ENCODE measurements at regions not wholly inside any gene's neighbourhood (a gene's known extent, or its start where the extent isn't known, plus 50 kb on each side); places are given as distances from the start of the nearest gene placed in this dataset.
"Not testable (repeated sequence)": the region's sequence is repeated elsewhere in the genome, so short reads cannot be mapped to it uniquely, and the experiment has no call there.

DNA sequence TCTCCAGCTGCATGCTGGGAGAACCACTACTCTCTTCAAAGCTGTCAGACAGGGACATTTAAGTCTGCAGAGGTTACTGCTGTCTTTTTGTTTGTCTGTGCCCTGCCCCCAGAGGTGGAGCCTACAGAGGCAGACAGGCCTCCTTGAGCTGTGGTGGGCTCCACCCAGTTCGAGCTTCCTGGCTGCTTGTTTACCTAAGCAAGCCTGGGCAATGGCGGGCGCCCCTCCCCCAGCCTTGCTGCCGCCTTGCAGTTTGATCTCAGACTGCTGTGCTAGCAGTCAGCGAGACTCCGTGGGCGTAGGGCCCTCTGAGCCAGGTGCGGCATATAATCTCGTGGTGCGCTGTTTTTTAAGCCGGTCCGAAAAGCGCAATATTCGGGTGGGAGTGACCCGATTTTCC lies 215.0 kb downstream of the STIM2 start:
- H3K4me3 ChIP-seq (ENCODE audit: low read depth in 1 of 2, low read length in 2 of 2); H3K9me3 ChIP-seq (ENCODE audit: low read length); H3K27me3 ChIP-seq (ENCODE audit: control insufficient read depth in 1 of 2, insufficient read depth in 2 of 2, low read length in 2 of 2): not testable (repeated sequence)

DNA sequence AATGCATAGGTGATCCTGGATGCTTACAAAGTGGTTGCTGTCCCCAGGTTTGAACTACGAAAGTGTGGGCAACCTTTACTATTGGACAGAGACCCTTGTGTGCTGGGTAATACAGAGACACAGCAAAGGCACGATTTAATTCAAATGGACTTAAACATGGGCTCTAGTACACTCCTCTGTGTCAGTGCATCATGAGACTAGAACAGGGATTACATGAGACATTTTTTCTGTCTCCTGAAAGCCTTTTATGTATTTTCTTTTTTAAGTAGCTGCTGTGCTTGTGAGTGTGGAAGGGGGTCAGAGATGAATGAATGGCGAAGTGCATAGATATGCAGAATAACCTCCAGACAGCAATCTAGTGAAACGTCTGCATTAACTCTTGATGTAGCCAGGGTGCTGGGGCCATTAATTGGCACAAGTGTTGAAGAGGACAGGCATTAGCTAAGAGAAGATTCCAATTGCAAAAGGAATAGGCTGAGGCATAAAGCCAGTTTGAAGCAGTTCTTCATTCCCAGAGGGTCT lies 218.4 kb downstream of the STIM2 start:
- no peaks in the 10 kb centered on the region for H3K27me3 ChIP-seq (ENCODE audit: control insufficient read depth in 1 of 2, insufficient read depth in 2 of 2, low read length in 2 of 2)
- H3K4me1 ChIP-seq (ENCODE audit: insufficient read depth, low read length): no peaks in the 10 kb centered on the region
- H3K9ac ChIP-seq (ENCODE audit: low read length): no peak overlapping the region
- no peak overlapping the region for H3K27ac ChIP-seq (ENCODE audit: low read depth, low read length)
- no peaks in the 10 kb centered on the region for H3K9me3 ChIP-seq (ENCODE audit: low read length)
- no peaks in the 10 kb centered on the region for H3K36me3 ChIP-seq (ENCODE audit: insufficient read depth, low read length)
- H3K4me3 ChIP-seq (ENCODE audit: low read depth in 1 of 2, low read length in 2 of 2): no peak overlapping the region

More for the DNA sequence above, 215.0 kb downstream of the STIM2 start:
- not testable (repeated sequence) for H3K4me1 ChIP-seq (ENCODE audit: insufficient read depth, low read length); H3K27ac ChIP-seq (ENCODE audit: low read depth, low read length); H3K9ac ChIP-seq (ENCODE audit: low read length); H3K36me3 ChIP-seq (ENCODE audit: insufficient read depth, low read length)

DNA sequence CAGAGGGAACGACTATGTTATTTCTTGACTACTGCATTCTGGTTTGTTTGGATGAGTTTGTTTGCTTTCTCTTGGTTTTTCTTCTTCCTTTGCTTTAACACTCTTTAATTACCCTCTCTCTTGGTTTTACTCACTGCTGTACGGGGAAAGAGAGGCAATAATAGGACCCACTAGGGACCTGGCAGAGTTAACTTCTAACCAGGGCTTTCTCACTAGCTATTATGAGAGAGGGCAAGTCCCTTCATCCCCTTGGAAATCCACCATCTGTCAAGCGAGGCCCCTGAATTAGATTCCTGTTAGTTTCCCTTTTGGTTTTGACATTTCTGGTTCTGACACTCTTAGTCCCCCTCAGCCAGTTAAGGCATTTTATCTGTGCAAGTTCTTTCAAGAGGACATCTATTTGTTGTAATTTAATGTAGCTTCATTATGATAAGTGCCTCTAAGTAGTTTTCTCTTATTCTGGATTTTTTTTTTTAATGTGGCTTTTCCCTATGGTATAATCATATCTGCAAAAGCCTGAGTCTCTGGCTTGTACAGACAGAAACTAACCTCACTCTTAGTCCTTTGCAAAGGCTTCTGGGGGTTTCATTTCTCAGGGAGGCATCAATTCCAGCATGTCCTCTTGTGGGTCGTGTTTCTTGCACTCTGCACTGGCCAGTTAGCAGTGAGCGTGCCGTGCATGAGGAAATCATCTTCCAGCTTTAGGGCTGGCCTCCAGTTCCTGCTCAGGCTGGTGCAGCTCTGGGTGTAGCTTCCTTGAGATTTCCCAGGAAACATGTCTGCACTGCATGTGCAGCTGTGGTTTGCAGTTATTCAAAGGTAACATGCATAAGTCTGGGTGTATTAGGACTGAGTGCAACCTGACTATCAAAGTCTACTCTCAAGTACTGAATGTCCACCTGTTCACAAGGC lies 221.3 kb downstream of the STIM2 start:
- Histone ChIP-seq H3K4me1 (ENCODE audit: insufficient read depth, low read length) (no peaks in the 10 kb centered on the region), H3K27me3 (ENCODE audit: control insufficient read depth in 1 of 2, insufficient read depth in 2 of 2, low read length in 2 of 2) (peaks cover 6 to 10% of the 10 kb centered on the region in 2 donors), H3K9ac (ENCODE audit: low read length) (no peak overlapping the region), H3K9me3 (ENCODE audit: low read length) (no peaks in the 10 kb centered on the region), H3K4me3 (ENCODE audit: low read depth in 1 of 2, low read length in 2 of 2) (no peak overlapping the region), H3K36me3 (ENCODE audit: insufficient read depth, low read length) (no peaks in the 10 kb centered on the region), H3K27ac (ENCODE audit: low read depth, low read length) (no peak overlapping the region)

DNA sequence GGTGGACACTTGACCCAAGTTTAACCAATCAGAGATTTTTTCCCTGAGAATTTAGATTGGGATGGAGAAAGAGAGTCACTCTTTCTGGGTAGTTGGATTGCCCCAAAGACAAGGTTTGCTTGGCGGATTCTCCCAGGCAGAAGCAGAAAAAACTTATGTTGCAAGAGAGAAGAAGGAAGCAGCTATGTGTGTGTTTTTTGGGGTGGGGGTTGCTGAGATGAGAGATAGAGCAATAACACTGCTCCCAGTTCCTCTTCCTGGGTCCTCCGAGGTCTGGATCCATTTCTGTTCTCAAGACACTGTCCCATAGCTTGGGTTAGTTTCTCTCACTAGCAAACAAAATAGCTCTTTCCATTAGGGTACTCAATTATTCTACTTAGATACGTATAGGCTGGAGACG lies 222.1 kb downstream of the STIM2 start:
- Histone ChIP-seq H3K9me3 (ENCODE audit: low read length) (no peaks in the 10 kb centered on the region), H3K4me3 (ENCODE audit: low read depth in 1 of 2, low read length in 2 of 2) (no peak overlapping the region), H3K27me3 (ENCODE audit: control insufficient read depth in 1 of 2, insufficient read depth in 2 of 2, low read length in 2 of 2) (peaks cover 6 to 10% of the 10 kb centered on the region in 2 donors), H3K4me1 (ENCODE audit: insufficient read depth, low read length) (no peaks in the 10 kb centered on the region), H3K9ac (ENCODE audit: low read length) (no peak overlapping the region), H3K36me3 (ENCODE audit: insufficient read depth, low read length) (no peaks in the 10 kb centered on the region), H3K27ac (ENCODE audit: low read depth, low read length) (no peak overlapping the region)

DNA sequence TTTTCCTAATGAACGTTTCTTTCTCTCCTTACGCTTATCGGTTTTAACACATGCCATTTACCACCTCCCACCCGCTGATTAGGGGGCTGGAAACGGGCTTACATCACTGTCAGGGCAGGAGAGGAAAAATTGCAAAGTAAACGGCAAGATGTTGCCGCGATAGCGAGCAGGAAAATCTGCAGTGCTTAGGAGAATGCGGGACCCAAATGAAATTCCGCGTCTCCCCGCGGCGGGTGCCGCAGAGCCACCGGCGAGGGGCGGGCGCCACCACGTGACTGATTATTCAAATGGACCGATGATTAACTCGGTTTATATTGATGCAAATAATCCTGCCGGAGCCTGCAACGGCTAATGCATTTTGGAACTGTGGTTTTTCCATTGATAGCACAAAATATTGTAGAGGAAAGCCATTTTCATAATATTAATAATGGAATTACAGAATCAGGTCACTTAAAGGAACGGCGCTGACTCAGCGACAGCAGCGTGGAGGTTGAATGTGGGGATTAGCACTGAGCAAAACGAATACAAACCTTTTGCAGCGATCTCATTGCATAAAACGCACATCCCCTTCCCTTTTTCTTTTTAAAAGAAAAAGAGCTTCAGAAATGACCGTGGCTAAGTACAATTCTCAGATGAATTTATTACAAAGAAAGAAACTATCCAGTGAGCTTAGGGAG lies 224.2 kb downstream of the STIM2 start:
- H3K9me3 ChIP-seq (ENCODE audit: low read length): no peaks in the 10 kb centered on the region
- H3K4me3 ChIP-seq (ENCODE audit: low read depth in 1 of 2, low read length in 2 of 2): peak overlapping the region in 1 of 2 donors; percentile 45
- no peak overlapping the region for H3K9ac ChIP-seq (ENCODE audit: low read length)
- no peak overlapping the region for H3K27ac ChIP-seq (ENCODE audit: low read depth, low read length)
- H3K4me1 ChIP-seq (ENCODE audit: insufficient read depth, low read length): no peaks in the 10 kb centered on the region
- no peaks in the 10 kb centered on the region for H3K36me3 ChIP-seq (ENCODE audit: insufficient read depth, low read length)
- H3K27me3 ChIP-seq (ENCODE audit: control insufficient read depth in 1 of 2, insufficient read depth in 2 of 2, low read length in 2 of 2): peaks cover 6 to 10% of the 10 kb centered on the region in 2 donors

DNA sequence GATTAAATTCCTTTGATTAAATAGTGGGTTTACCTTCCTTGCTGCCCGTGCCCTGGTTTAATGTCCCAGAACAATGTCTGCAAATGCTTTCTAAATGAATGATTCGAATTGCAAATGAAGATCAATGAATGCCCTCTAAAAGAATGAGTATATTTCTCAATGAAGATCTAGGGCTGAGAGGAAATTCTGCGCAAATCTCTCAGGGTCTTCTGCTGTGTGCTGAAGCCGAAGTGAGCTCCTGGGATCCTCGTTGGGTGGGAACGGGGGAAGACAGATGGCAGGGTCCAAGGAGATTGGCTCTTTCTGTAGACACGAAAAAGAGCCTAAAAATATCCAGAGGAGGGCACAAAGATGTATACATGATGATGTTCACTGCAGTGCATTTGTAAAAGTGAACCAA lies 224.8 kb downstream of the STIM2 start:
- H3K36me3 ChIP-seq (ENCODE audit: insufficient read depth, low read length): no peaks in the 10 kb centered on the region
- no peaks in the 10 kb centered on the region for H3K4me1 ChIP-seq (ENCODE audit: insufficient read depth, low read length)
- H3K27me3 ChIP-seq (ENCODE audit: control insufficient read depth in 1 of 2, insufficient read depth in 2 of 2, low read length in 2 of 2): peaks cover 6 to 10% of the 10 kb centered on the region in 2 donors
- H3K4me3 ChIP-seq (ENCODE audit: low read depth in 1 of 2, low read length in 2 of 2): no peak overlapping the region
- H3K9ac ChIP-seq (ENCODE audit: low read length): no peak overlapping the region
- no peak overlapping the region for H3K27ac ChIP-seq (ENCODE audit: low read depth, low read length)
- H3K9me3 ChIP-seq (ENCODE audit: low read length): no peaks in the 10 kb centered on the region

DNA sequence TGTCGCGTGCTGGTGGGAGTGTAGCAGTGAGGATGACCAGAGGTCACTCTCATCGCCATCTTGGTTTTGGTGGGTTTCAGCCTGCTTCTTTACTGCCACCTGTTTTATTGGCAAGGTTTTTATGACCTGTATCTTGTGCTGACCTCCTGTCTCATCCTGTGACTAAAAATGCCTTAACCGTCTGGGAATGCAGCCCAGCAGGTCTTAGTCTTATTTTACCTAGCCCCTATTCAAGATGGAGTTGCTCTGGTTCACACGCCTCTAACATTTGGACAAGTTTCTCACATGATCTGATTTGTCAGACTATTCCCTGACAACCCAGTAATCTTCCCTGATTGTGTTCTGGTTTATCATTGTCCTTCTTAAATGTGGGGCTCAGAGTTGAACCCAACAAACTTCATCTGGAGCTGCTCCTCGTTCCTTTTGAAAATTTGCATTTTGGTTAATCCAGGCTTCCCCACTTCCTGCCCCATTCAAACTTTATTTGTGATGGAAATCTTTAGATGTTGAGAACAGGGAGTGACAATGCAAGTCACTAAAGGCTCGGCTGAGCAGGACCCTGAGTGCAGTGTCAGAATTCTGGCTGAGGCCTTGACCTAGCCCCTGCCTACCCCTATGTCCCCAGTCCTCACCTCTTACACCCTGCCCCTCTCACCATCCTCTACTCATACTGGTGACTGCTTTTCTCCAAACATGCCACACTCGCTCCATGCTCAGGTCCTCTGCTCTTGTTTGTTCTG lies 226.8 kb downstream of the STIM2 start:
- Histone ChIP-seq H3K4me3 (ENCODE audit: low read depth in 1 of 2, low read length in 2 of 2) (no peak overlapping the region), H3K27me3 (ENCODE audit: control insufficient read depth in 1 of 2, insufficient read depth in 2 of 2, low read length in 2 of 2) (peaks cover 6 to 10% of the 10 kb centered on the region in 2 donors), H3K27ac (ENCODE audit: low read depth, low read length) (no peak overlapping the region), H3K9ac (ENCODE audit: low read length) (no peak overlapping the region), H3K9me3 (ENCODE audit: low read length) (no peaks in the 10 kb centered on the region), H3K36me3 (ENCODE audit: insufficient read depth, low read length) (no peaks in the 10 kb centered on the region), H3K4me1 (ENCODE audit: insufficient read depth, low read length) (no peaks in the 10 kb centered on the region)

DNA sequence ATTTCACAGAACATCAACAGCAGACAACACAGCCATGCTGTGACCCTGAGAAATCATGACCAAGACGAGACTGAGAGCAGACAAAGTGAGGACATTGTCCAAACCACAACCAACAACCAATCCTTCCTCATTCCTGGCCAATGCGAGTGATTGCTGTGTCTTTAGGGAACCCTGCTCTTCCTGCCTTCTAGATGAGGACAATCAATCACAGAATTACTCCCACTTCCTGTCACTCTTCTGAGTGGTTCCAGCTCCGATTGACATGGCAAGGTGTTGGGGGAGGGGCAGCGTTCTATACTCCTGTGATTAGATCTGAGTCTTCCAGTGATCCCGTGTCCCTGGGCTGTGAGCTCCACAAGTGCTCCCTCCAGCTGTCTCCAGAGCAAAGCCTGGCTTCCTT lies 227.8 kb downstream of the STIM2 start:
- Histone ChIP-seq H3K27ac (ENCODE audit: low read depth, low read length) (no peak overlapping the region), H3K4me3 (ENCODE audit: low read depth in 1 of 2, low read length in 2 of 2) (no peak overlapping the region), H3K36me3 (ENCODE audit: insufficient read depth, low read length) (no peaks in the 10 kb centered on the region), H3K27me3 (ENCODE audit: control insufficient read depth in 1 of 2, insufficient read depth in 2 of 2, low read length in 2 of 2) (peaks cover 6 to 10% of the 10 kb centered on the region in 2 donors), H3K9ac (ENCODE audit: low read length) (no peak overlapping the region), H3K4me1 (ENCODE audit: insufficient read depth, low read length) (no peaks in the 10 kb centered on the region), H3K9me3 (ENCODE audit: low read length) (no peaks in the 10 kb centered on the region)

DNA sequence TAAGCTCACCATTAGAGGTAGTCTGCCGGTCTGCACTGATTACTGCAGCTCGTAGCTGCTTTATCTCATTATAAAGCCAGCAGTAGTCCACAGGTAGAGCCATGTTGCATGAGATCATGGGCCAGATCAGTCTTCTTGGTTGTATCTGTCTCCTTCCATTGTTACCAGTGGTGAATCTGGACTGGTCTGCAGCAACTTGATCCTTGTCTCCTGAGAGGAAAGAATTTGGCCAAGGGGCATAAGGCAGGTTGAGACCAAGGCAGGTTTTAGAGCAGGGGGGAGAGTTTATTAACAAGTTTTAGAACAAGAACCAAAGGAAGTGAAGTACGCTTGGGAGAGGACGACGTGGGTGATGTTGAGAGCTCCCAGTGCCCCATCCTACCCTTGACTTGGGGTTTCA lies 228.5 kb downstream of the STIM2 start:
- no peak overlapping the region for H3K9ac ChIP-seq (ENCODE audit: low read length)
- H3K9me3 ChIP-seq (ENCODE audit: low read length): no peaks in the 10 kb centered on the region
- H3K4me3 ChIP-seq (ENCODE audit: low read depth in 1 of 2, low read length in 2 of 2): no peak overlapping the region
- no peaks in the 10 kb centered on the region for H3K36me3 ChIP-seq (ENCODE audit: insufficient read depth, low read length)
- peaks cover 6 to 9% of the 10 kb centered on the region in 2 donors for H3K27me3 ChIP-seq (ENCODE audit: control insufficient read depth in 1 of 2, insufficient read depth in 2 of 2, low read length in 2 of 2)
- no peaks in the 10 kb centered on the region for H3K4me1 ChIP-seq (ENCODE audit: insufficient read depth, low read length)
- H3K27ac ChIP-seq (ENCODE audit: low read depth, low read length): no peak overlapping the region

DNA sequence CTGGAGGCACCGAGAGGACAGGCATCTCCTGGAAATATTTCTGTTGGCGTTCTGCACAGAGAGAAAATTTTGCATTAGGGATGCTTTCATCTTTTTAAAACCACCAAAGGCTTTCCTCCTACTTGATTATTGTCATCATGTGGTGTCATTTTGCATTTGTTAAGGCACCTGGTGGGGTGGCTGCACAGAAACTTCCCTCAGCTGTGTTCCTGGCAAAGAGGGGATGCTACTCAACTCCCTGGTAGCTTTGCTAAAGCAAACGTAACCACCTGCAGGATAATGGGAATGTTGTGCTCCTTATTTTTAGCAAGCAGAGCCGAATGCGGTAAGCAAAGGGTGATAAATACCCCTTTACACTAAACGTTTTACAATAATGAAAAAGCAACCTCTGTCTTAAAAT lies 229.8 kb downstream of the STIM2 start:
- Histone ChIP-seq H3K36me3 (ENCODE audit: insufficient read depth, low read length) (no peaks in the 10 kb centered on the region), H3K9ac (ENCODE audit: low read length) (no peak overlapping the region), H3K27me3 (ENCODE audit: control insufficient read depth in 1 of 2, insufficient read depth in 2 of 2, low read length in 2 of 2) (peaks cover 0 to 3% of the 10 kb centered on the region in 2 donors), H3K4me1 (ENCODE audit: insufficient read depth, low read length) (no peaks in the 10 kb centered on the region), H3K4me3 (ENCODE audit: low read depth in 1 of 2, low read length in 2 of 2) (no peak overlapping the region), H3K9me3 (ENCODE audit: low read length) (no peaks in the 10 kb centered on the region), H3K27ac (ENCODE audit: low read depth, low read length) (no peak overlapping the region)

DNA sequence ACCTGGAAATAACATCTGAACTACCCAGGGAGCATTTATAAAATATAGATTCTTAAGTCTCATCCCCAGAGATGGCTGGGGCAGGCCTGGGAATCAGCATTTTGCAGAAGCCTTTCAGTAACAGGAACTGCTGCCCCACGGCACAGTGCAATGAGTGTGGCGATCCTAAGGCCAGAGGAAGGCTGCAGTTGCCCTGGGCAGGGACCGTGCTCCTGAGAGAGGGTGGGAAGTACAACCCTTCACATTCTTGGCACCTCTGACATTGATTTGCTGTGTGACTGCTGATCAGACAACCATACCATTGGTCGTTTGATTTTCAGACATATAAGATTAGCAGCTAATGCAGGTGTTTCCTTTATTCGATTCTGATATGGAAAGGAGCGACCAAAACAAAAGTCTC lies 233.6 kb downstream of the STIM2 start:
- H3K27ac ChIP-seq (ENCODE audit: low read depth, low read length): no peak overlapping the region
- H3K4me3 ChIP-seq (ENCODE audit: low read depth in 1 of 2, low read length in 2 of 2): no peak overlapping the region
- H3K27me3 ChIP-seq (ENCODE audit: control insufficient read depth in 1 of 2, insufficient read depth in 2 of 2, low read length in 2 of 2): no peaks in the 10 kb centered on the region
- no peaks in the 10 kb centered on the region for H3K36me3 ChIP-seq (ENCODE audit: insufficient read depth, low read length)
- H3K9me3 ChIP-seq (ENCODE audit: low read length): no peaks in the 10 kb centered on the region
- no peak overlapping the region for H3K9ac ChIP-seq (ENCODE audit: low read length)
- H3K4me1 ChIP-seq (ENCODE audit: insufficient read depth, low read length): no peaks in the 10 kb centered on the region

Data from muscle layer of colon (tissue), 2 donors.